ENCODE measurements at regions not wholly inside any gene's neighbourhood (a gene's known extent, or its start where the extent isn't known, plus 50 kb on each side); places are given as distances from the start of the nearest gene placed in this dataset.

- in situ Hi-C loops (cut with MboI; ENCODE audit: low sequenced_read_pairs, unreplicated experiment), result no loop called here
- no peak for DNase-seq (ENCODE audit: low spot score)
These were observed 992.5 kb upstream of the CITED2 start for GRCh38 chr6:140366991-140367390.

GRCh38 chr6:140364916-140365315, 990.5 kb upstream of the CITED2 start:
- in situ Hi-C loops (cut with MboI; ENCODE audit: low sequenced_read_pairs, unreplicated experiment), result no loop called here
- DNase-seq (ENCODE audit: low spot score), result no peak
- TF ChIP-seq CTCF (IDR thresholded peaks at IDR 0.05; ENCODE audit: borderline replicate concordance, control extremely low read depth, extremely low read depth, insufficient read depth, missing control alignments), result no peak

More at GRCh38 chr6:140366991-140367390, 992.5 kb upstream of the CITED2 start:
- TF ChIP-seq CTCF (IDR thresholded peaks at IDR 0.05; ENCODE audit: borderline replicate concordance, control extremely low read depth, extremely low read depth, insufficient read depth, missing control alignments), result no peak

- in situ Hi-C loops (cut with MboI; ENCODE audit: low sequenced_read_pairs, unreplicated experiment), result no loop called here
- no peak for DNase-seq (ENCODE audit: low spot score)
These were observed 986.2 kb upstream of the CITED2 start for GRCh38 chr6:140360651-140361050.

GRCh38 chr6:140355476-140355875, 981.0 kb upstream of the CITED2 start:
- in situ Hi-C loops (cut with MboI; ENCODE audit: low sequenced_read_pairs, unreplicated experiment), result no loop called here
- TF ChIP-seq CTCF (IDR thresholded peaks at IDR 0.05; ENCODE audit: borderline replicate concordance, control extremely low read depth, extremely low read depth, insufficient read depth, missing control alignments), result no peak
- DNase-seq (ENCODE audit: low spot score), result no peak

More at GRCh38 chr6:140360651-140361050, 986.2 kb upstream of the CITED2 start:
- no peak for TF ChIP-seq CTCF (IDR thresholded peaks at IDR 0.05; ENCODE audit: borderline replicate concordance, control extremely low read depth, extremely low read depth, insufficient read depth, missing control alignments)

- no peak for TF ChIP-seq CTCF (IDR thresholded peaks at IDR 0.05; ENCODE audit: borderline replicate concordance, control extremely low read depth, extremely low read depth, insufficient read depth, missing control alignments)
- no peak for DNase-seq (ENCODE audit: low spot score)
- in situ Hi-C loops (cut with MboI; ENCODE audit: low sequenced_read_pairs, unreplicated experiment), result no loop called here
These were observed 979.8 kb upstream of the CITED2 start for GRCh38 chr6:140354296-140354695.

GRCh38 chr6:140353536-140353935, 979.1 kb upstream of the CITED2 start:
- in situ Hi-C loops (cut with MboI; ENCODE audit: low sequenced_read_pairs, unreplicated experiment), result no loop called here
- no peak for DNase-seq (ENCODE audit: low spot score)

More at GRCh38 chr6:140353536-140353935, 979.1 kb upstream of the CITED2 start:
- no peak for TF ChIP-seq CTCF (IDR thresholded peaks at IDR 0.05; ENCODE audit: borderline replicate concordance, control extremely low read depth, extremely low read depth, insufficient read depth, missing control alignments)
